Skin of body (tissue), 1 donor: ENCODE measurements at regions not wholly inside any gene's neighbourhood (a gene's known extent, or its start where the extent isn't known, plus 50 kb on each side); places are given as distances from the start of the nearest gene placed in this dataset.
"Not testable (repeated sequence)": the region's sequence is repeated elsewhere in the genome, so short reads cannot be mapped to it uniquely, and the experiment has no call there.

ENCODE experiments used
- DNase-seq: peaks from one replicate; lab custom pipeline; 2025; lab: John Stamatoyannopoulos, UW

GRCh38 chr13:48806522-48806921 lies 152.8 kb downstream of the CYSLTR2 start:
- DNase-seq: no peak

DNA sequence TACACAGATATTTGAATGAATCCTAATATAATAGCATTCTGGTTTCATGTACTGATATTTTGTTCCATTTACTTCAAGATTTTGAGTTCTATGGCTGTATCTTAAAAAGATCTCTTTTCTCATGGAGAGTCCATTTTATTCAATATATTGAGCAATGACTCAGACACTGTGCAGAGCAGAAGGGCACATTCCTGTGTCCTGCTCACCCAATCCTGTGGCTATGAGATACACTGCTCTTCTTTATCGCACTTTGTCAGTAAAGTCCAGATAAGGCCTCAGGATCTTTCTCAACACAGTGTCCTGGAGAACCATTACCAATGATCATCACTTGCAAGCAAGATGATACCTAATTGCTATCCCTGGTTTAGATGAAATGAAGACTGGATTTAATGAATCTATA lies 155.0 kb downstream of the CYSLTR2 start:
- no peak for DNase-seq

GRCh38 chr13:48810013-48810412 lies 156.3 kb downstream of the CYSLTR2 start:
- DNase-seq: no peak

DNA sequence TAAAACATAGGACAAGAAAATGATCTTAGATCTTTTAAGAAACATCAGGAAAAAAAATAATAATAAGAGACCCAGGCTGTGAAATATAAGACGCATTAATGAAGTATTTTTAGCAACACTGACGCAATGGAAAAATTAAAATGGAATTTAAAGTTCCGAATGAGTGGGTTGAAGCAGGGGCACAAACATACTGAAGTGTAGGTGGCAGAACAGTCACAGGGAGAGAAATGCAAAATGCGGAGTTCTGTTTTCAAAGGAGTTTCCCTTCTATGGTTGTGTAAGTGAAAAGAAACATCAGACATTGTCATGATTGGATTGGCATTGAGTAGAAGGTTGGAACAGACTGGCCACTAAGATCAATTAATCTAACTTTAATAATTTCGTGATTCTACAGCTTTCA lies 159.8 kb downstream of the CYSLTR2 start:
- no peak for DNase-seq

DNA sequence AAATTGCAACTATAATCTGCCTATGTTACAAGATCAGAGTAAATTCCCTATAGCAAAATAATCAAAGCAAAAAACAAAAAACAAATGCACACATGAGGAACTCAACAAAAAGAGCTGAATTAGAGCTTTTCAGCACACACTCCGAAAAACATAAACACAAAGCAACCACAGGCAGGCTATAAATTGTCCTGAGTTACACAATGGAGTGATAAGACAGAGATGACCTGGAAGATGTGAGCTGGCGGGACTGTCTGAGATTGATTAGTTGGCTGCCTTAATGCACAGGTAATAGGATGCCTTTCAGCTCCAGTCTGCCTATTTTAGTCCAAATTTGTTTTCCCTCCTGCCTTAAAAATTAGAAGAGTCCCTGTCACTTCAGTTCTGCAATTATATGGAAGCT lies 159.0 kb upstream of the FNDC3A start:
- DNase-seq: no peak

DNA sequence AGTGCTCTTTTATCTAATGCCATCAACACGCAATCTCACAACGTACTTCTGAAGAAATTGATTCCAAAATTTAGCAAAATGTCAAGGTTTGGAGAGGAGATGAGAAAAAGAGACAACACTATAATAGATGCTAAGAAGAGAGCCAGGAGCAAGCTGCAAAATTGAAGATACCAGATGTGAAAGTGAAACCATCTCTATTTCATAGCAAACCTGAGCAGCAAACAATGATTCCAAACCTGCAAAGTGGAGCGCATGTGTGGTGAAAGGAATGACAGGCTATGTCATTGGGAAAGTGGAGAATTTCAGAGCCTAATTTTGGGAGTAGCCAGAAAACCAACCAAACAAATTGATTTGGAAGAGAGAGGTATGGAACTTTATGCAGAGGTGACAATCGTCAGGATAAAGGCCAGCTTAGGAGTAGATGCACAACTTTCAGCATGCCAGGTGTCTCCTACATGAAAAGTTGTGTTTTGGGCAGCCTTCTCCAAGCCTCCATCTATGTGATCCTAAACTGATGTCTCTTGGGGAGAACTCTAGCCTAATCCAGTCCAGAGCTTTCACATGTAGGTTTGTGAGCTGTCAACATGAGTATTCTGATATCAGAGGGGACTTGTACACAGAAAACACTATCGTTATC lies 158.4 kb upstream of the FNDC3A start:
- DNase-seq: no peak

- no peak for DNase-seq
Observed at GRCh38 chr13:48818495-48819356, 157.0 kb upstream of the FNDC3A start.

DNA sequence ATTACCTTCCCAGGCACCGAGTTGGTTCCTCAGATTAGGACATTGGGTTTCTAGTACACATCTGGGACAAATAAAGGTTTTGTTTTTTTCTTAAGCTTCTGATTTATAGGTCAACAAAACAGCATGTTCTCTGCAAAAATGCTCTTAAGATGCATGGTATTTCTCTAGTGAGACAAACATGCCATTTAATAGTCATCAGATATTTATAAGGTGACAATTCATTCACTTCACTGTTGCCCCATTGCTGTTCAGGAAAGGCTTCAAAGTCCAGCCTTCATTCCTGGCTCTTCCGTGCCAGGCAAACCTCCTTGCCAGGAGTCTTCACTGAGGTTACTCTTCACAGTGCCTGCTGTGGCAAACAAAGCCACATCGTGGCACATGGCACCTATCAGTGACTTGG lies 156.3 kb upstream of the FNDC3A start:
- DNase-seq: no peak

DNA sequence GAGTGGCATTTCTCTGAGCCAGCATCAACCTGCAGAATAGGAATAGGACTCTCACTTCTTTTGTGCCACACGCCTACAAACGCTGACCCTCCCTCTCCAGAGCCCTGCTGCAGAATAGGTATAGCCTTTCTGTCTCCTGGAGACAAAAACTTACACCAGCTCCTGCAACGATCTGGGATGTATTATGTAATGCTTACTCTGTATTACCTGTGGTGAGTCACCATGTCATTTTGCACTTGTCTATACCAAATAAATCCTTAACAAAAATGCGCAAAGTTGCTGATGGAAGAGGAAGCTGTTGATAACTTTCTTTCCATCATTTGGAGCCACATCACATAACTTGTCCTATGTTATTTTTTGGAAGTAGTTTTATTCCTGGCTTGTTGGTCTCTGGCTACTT lies 155.8 kb upstream of the FNDC3A start:
- DNase-seq: no peak

DNA sequence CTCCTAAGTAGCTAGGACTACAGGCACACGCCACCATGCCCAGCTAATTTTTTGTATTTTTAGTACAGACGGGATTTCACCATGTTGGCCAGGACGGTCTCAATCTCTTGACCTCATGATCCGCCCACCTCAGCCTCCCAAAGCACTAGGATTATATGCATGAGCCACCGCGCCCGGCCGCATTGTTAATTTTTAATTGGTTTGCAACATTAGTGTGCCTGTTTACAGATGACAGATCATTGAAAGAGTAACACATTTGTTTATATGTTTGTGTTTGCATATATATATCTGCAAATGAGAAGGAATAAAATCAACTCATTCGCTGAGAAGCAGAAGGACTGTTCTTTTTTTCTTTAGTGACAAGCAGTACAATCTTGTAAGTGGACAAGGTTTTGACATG lies 152.2 kb upstream of the FNDC3A start:
- not testable (repeated sequence) for DNase-seq

GRCh38 chr13:48826039-48826438 lies 149.7 kb upstream of the FNDC3A start:
- DNase-seq: no peak

DNA sequence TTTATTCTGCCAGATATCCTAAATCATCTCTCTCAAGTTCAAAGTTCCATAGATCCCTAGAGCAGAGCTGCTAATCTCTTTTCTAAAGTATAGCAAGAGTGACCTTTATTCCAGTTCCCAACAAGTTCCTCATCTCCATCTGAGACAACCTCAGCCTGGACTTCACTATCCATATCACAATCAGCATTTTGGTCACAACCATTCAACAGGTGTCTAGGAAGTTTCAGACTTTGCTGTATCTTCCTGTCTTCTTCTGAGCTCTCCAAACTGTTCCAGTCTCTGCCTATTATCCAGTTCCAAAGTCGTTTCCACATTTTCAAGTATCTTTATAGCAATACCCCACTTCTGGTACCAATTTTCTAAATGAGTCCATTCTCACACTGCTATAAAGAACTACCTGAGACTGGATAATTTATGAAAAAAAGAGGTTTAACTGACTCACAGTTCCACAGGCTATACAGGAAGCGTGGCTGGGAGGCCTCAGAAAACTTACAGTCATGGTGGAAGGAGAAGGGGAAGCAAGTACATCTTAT lies 148.7 kb upstream of the FNDC3A start:
- not testable (repeated sequence) for DNase-seq

DNA sequence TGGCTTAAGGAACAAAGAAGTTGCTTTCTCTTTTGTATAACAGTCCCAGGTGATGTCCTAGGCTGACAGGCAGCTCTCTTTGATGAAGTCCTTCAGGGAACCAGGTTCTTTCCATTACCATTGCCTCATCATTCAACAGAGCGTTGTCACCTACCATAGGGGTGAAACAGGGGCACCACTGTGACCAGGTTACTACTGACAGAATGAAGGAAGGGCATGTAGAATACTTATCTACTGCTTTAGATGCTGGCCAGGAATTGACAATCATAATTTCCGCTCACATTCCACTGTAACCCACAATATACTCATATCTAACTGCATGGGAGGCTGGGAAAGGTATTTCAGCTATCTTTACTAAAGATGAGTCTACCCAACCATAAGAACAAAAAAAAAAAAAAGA lies 148.0 kb upstream of the FNDC3A start:
- DNase-seq: no peak

GRCh38 chr13:48828962-48829411 lies 146.7 kb upstream of the FNDC3A start:
- DNase-seq: no peak

DNA sequence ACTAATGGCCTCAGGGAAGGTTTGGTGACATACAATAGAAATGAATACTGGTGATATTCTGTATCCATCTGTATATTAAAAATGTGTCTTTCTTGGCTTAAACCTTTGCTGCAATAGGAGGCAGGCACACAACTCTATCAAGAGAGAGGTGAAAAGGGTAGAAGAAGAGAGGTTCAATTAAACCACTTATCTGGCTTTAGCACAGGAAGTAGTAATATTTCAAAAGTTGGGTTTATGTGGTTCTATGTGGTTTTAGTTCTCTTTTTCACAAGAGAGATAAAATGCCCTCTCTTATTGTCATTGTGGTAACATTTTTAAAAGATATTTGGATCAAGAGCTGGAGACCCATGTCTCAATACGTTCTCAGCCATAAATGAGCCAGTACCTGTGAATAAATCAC lies 146.2 kb upstream of the FNDC3A start:
- DNase-seq: no peak

DNA sequence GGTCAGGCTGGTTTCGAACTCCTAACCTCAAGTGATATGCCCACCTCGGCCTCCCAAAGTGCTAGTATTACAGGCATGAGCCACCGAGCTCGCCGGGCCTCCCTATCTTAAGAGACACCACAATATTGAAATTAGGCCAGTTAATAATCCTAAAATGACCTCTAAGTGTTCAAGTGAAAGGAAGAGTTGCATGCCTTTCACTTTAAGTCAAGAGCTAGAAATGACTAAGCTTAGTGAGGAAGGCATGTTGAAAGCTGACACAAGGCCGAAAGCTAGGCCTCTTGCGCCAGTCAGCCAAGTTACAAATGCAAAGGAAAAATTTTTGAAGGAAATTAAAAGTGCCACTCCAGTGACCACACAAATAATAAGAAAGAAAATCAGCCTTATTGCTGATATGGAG lies 144.5 kb upstream of the FNDC3A start:
- DNase-seq: no peak

DNA sequence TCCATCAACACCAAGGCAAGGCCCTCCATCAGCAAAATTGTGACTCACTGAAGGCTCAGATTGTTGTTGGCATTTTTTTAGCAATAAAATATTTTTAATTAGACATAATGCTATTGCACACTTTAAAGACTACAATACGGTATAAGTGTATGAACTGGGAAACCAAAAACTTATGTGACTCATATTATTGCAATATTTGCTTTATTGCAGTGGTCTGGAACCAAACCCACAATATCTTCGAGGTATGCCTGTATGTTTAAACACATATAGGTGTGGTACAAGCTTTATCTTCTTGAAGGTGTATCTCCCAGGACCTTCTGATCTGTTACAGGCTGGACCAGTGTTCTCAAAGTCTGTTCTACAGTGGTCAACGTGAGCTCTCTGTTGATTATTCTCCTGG lies 142.3 kb upstream of the FNDC3A start:
- DNase-seq: no peak

DNA sequence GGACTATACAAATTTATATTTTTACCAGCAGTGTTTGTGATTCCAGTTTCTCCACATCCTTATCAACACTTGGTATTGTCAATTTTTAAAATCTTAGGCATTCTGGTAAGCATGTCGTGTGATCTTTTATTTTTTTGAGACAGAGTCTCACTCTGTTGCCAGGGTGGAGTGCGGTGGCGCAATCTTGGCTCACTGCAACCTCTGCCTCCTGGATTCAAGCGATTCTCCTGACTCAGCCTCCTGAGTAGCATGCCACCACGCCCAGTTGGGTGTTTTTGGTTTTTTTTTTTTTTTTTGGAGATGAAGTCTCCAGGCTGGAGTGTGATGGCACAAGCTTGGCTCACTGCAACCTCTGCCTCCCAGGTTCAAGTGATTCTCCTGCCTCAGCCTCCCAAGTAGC lies 140.4 kb upstream of the FNDC3A start:
- not testable (repeated sequence) for DNase-seq

- no peak for DNase-seq
Observed at GRCh38 chr13:48838193-48838973, 137.3 kb upstream of the FNDC3A start.

GRCh38 chr13:48839171-48839570 lies 136.5 kb upstream of the FNDC3A start:
- DNase-seq: no peak

GRCh38 chr13:48840366-48840765 lies 135.3 kb upstream of the FNDC3A start:
- DNase-seq: no peak

DNA sequence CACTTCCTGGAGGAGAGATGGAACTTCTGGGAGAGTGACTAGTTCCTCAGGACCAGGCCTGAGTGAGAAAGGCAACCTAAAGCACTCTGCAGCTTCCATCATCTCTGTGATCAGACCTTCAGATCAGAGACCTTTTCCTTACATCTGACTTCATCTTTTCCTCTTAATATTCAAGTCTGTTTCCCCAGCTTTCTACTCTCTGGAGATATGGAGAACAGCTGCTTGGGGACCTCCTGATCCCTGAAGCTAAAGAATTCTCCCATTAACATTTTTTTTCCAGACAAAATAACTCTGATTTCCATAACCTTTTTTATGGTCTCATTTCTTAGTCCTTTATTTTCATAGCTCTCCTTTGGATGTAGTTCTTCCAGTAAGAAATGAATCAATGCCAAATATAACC lies 133.4 kb upstream of the FNDC3A start:
- DNase-seq: no peak
